H1 (cell line): ENCODE measurements at regions not wholly inside any gene's neighbourhood (a gene's known extent, or its start where the extent isn't known, plus 50 kb on each side); places are given as distances from the start of the nearest gene placed in this dataset.
A peak's percentile ranks its signal among the peaks of the same experiment; 100 is the strongest.

Experiments
- CTCF ChIP-seq, 3 experiments: IDR thresholded peaks; 1 replicate in 2 of 3; 2 replicates in 1 of 3; pipeline versions ENCODE4 v1.5.1 to v1.6.1; 2011; ENCODE audit warnings: low read length in 3 of 3, mild to moderate bottlenecking in 3 of 3, inconsistent platforms in 2 of 3, low read depth in 1 of 3, moderate library complexity in 1 of 3; ENCODE audit not compliant: insufficient read depth in 1 of 3; ENCODE audit errors: control extremely low read depth in 1 of 3
- EP300 ChIP-seq, 2 experiments: IDR thresholded peaks; 1 replicate in 1 of 2; 2 replicates in 1 of 2; pipeline ENCODE4 v1.6.1; 2011 to 2012; ENCODE audit warnings: low read depth in 2 of 2, low read length in 2 of 2, mild to moderate bottlenecking in 2 of 2, borderline replicate concordance in 1 of 2, inconsistent platforms in 1 of 2, moderate library complexity in 1 of 2
- GTF2F1 ChIP-seq: IDR thresholded peaks from 2 replicates; pipeline ENCODE4 v1.6.1; 2012; ENCODE audit warnings: low read depth, low read length, improper control_type of control experiment, borderline replicate concordance
- JUN ChIP-seq: IDR thresholded peaks from 2 replicates; pipeline ENCODE4 v1.6.1; 2011; ENCODE audit warnings: low read depth, mild to moderate bottlenecking, improper control_type of control experiment, low read length
- JUND ChIP-seq: IDR thresholded peaks from 2 replicates; pipeline ENCODE4 v1.6.1; 2011; ENCODE audit warnings: mild to moderate bottlenecking, improper control_type of control experiment, low read length
- KDM1A ChIP-seq: fragments of 200-600, 300-600 bp; sonication (generic); IDR thresholded peaks from 2 replicates; pipeline ENCODE4 v1.7.1; 2016; ENCODE audit warnings: mild to moderate bottlenecking, low read length, borderline replicate concordance
- KDM5A ChIP-seq: fragments of 200-600 bp; IDR thresholded peaks from 2 replicates; pipeline ENCODE4 v1.7.1; 2012; ENCODE audit warnings: mild to moderate bottlenecking, low read length, inconsistent platforms, mixed read lengths
- MAX ChIP-seq: IDR thresholded peaks from 2 replicates; pipeline ENCODE4 v1.6.1; 2012; ENCODE audit warnings: inconsistent platforms
- TAF1 ChIP-seq: IDR thresholded peaks from 2 replicates; pipeline ENCODE4 v1.6.1; 2011; ENCODE audit warnings: mild to moderate bottlenecking, low read depth, low read length

- no peak for TF ChIP-seq TAF1
- TF ChIP-seq JUN: no peak
- no peak for TF ChIP-seq CTCF (IDR thresholded peaks at IDR 0.05; ENCODE audit: control extremely low read depth in 1 of 3, insufficient read depth in 1 of 3, low read depth in 1 of 3, low read length in 3 of 3)
- TF ChIP-seq MAX: 0 out of 2 replicates have a peak, but pooled peaks have one; percentile 55
- TF ChIP-seq KDM5A: no peak
- no peak for TF ChIP-seq KDM1A
- TF ChIP-seq JUND: no peak
- no peak for TF ChIP-seq EP300 (IDR thresholded peaks at IDR 0.05; ENCODE audit: borderline replicate concordance in 1 of 2, low read depth in 2 of 2, low read length in 2 of 2)
- no peak for TF ChIP-seq GTF2F1
These were observed 62.1 kb downstream of the PLXNA1 start for GRCh38 chr3:127044996-127045395.
